GF-D8 (cell line): ENCODE measurements at regions not wholly inside any gene's neighbourhood (a gene's known extent, or its start where the extent isn't known, plus 50 kb on each side); places are given as distances from the start of the nearest gene placed in this dataset.

ENCODE experiments used
- DNase-seq: peaks from one replicate; lab custom pipeline; 2025; lab: John Stamatoyannopoulos, UW

DNA sequence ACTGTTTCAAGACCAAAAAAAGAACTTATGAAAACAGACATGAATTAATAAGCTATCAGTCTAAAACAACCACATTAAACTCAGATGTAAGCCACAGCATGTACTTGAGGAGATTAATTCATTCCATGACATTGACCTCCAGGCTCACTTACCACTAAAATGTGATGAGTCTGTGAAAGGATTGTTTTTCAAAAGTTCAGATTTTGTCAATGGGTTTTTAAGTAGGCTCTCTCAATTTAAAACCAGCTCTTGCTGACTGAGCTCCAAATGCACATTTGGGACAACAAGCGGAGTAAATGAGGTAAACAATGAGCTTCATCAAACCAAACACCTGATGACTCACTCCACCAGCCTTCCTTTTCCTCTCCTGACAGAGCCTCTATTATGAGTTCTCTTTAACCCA lies 197.0 kb downstream of the SIM1 start:
- DNase-seq, result no peak

- DNase-seq, result no peak
These were observed 198.0 kb downstream of the SIM1 start for GRCh38 chr6:100266494-100267401.

DNA sequence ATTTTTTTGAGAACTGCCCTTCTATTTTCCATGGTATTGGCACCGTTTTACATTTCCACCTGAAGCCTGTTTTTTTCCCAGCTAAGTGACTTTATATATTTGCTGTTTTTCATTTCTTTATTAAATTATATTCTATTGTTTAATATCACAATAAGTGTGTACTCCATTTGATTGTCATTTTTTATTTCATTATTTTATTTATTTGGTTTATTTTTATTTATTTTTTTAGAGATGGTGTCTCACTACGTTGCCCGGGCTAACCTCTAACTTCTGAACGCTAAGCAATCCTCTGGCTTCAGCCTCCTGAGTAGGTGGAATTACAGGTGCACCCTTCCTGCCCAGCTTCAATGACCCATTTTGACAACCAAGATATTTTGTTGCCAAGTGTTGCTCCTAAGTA lies 202.6 kb downstream of the SIM1 start:
- DNase-seq, result no peak

GRCh38 chr6:100261486-100261885 lies 203.2 kb downstream of the SIM1 start:
- DNase-seq, result no peak

DNA sequence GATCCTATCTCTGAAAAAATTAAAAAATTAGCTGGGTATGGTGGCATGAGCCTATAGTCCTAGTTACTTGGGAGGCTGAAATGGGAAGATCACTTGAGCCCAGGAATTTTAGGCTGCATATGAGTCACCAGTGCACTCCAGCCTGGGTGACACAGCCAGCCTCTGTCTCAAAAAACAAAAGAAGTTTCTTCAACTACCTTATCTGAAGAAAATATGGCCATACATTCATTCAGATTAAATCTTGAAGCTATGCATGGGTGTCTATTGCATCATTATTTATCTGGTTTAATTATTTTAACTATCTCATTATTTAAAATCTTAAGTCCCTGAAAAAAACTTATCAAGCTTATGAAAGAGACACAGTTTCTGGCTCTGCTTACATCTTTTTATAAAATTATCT lies 204.1 kb downstream of the SIM1 start:
- no peak for DNase-seq

DNA sequence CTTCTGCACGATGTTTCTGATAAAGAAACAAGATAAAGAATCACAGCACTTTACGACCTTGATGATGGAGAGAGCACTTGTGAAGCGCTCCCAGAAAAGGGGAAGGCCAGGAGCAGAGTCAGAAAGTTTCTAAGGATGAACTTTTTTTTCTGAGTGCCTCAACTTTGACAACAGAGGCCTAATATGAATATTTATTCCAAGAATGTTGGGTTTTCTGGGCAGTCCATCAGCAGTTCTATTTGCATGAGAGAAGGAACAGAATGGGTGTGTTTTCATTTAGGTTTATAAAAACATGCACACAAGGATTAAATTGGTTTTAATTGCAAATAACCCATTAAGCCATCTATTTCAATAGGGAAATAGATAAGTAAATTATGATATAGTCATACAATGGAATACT lies 204.9 kb downstream of the SIM1 start:
- no peak for DNase-seq

GRCh38 chr6:100258752-100259151 lies 206.0 kb downstream of the SIM1 start:
- no peak for DNase-seq

GRCh38 chr6:100257793-100258395 lies 206.8 kb downstream of the SIM1 start:
- no peak for DNase-seq

GRCh38 chr6:100255701-100256100 lies 209.0 kb downstream of the SIM1 start:
- DNase-seq, result no peak

- DNase-seq, result no peak
These were observed 217.6 kb downstream of the SIM1 start for GRCh38 chr6:100247123-100247522.

GRCh38 chr6:100246206-100246605 lies 218.5 kb downstream of the SIM1 start:
- DNase-seq, result no peak

- DNase-seq, result no peak
These were observed 223.9 kb downstream of the SIM1 start for GRCh38 chr6:100240798-100241197.

GRCh38 chr6:100237821-100238220 lies 226.9 kb downstream of the SIM1 start:
- no peak for DNase-seq

- DNase-seq, result no peak
These were observed 228.3 kb downstream of the SIM1 start for GRCh38 chr6:100236389-100236788.

DNA sequence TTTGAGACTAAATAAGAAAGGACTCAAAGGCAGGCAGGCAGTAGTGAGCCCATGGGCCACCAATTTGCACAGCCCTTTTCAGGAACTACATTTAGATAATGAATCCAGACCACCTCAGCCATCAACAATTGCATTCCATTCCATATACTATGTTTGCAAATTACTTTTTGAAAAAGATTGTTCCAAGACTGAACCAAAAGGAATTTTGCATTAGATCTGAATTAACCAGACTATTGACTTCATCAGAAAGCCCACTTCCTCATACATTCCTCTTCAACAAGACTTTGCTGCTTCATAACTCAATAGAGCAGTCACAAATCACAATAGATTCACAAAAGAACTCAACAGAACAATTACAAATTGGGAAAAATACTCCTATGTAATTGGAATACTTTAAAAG lies 229.1 kb downstream of the SIM1 start:
- DNase-seq, result no peak

GRCh38 chr6:100234625-100235024 lies 230.1 kb downstream of the SIM1 start:
- no peak for DNase-seq

GRCh38 chr6:100232781-100233573 lies 231.7 kb downstream of the SIM1 start:
- DNase-seq, result no peak

GRCh38 chr6:100230953-100231316 lies 233.8 kb downstream of the SIM1 start:
- DNase-seq, result no peak

DNA sequence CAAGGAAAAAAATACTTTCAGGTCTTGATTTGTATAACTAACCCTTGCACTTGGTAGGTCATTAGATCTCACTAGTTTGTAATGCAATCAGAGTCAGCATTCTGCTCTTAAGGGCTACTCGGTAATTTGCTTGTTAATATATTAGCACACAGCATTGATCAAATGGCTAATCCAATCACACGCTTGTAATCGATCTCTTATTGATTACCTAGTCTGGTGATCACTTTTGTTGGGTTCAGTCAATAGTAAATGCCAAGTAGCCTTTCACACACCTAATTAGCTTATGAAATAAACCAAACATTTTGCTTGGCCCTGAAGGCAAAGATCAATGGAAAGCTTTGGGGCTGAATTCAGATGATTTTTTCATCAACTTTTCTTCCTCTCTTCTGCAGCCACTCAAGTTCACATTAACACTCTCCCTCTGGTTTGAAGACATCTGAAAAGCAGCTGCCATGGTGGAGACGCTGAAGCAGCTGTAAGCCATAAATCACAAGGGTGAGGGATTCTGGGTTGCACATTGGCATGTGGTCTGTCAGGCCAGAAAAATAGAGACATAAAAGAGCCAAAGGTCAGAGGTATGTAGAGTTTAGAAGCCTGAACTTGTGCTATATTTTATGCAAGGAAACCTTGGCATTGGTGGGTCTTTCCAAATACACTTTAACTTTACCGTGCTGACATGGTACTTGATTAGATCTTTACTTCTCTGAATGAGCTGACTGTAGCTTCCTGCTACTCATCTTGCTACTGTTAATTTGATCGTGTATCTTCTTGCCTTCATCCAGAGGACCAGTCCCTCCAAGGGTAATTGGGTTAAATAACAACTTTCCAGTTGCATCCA lies 234.4 kb downstream of the SIM1 start:
- DNase-seq, result no peak

- DNase-seq, result no peak
These were observed 235.2 kb downstream of the SIM1 start for GRCh38 chr6:100229512-100229911.

- DNase-seq, result no peak
These were observed 234.9 kb upstream of the MCHR2 start for GRCh38 chr6:100228834-100229441.

- no peak for DNase-seq
These were observed 234.4 kb upstream of the MCHR2 start for GRCh38 chr6:100228437-100228833.
